ENCODE measurements at regions not wholly inside any gene's neighbourhood (a gene's known extent, or its start where the extent isn't known, plus 50 kb on each side); places are given as distances from the start of the nearest gene placed in this dataset.

DNA sequence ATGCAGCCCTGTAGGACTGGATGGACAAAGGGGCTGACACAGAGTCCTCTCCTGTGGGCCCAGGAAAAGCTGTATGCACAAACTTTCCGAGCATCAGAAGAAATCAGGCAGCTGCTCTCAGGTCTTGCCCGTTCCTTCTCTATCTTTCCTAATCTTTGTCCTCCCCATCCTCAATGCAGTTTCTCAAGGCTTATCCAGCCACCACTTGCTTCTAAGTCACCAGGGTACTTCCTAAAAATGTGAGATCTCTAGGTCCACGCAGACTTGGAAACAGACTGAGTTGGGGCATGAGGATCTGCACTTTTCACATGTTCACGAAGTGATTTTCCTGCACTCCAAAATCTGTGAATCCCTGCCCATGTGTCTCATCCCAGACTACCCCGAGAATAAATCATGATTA, 394.5 kb upstream of the SLC35B3 start:
- no peak for TF ChIP-seq RAD21 (IDR thresholded peaks at IDR 0.05; ENCODE audit: low read depth)
- TF ChIP-seq SP1 (IDR thresholded peaks at IDR 0.05; ENCODE audit: low read depth), result no peak
- TF ChIP-seq JUND (IDR thresholded peaks at IDR 0.05), result no peak
- TF ChIP-seq EZH2phosphoT487 (IDR thresholded peaks at IDR 0.05; ENCODE audit: borderline replicate concordance), result no peak
- no peak for TF ChIP-seq EZH2 (IDR thresholded peaks at IDR 0.05)
- no peak for TF ChIP-seq POLR2AphosphoS5 (IDR thresholded peaks at IDR 0.05; ENCODE audit: low read depth, low read length)
- TF ChIP-seq, protein P1, sequence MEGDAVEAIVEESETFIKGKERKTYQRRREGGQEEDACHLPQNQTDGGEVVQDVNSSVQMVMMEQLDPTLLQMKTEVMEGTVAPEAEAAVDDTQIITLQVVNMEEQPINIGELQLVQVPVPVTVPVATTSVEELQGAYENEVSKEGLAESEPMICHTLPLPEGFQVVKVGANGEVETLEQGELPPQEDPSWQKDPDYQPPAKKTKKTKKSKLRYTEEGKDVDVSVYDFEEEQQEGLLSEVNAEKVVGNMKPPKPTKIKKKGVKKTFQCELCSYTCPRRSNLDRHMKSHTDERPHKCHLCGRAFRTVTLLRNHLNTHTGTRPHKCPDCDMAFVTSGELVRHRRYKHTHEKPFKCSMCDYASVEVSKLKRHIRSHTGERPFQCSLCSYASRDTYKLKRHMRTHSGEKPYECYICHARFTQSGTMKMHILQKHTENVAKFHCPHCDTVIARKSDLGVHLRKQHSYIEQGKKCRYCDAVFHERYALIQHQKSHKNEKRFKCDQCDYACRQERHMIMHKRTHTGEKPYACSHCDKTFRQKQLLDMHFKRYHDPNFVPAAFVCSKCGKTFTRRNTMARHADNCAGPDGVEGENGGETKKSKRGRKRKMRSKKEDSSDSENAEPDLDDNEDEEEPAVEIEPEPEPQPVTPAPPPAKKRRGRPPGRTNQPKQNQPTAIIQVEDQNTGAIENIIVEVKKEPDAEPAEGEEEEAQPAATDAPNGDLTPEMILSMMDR (IDR thresholded peaks at IDR 0.05 in 2 of 3, conservative IDR thresholded peaks at IDR 0.05 in 1 of 3; ENCODE audit: borderline replicate concordance in 1 of 3, insufficient read depth in 1 of 3, low read depth in 2 of 3, low read length in 2 of 3), result no peak
- TF ChIP-seq, protein P2, sequence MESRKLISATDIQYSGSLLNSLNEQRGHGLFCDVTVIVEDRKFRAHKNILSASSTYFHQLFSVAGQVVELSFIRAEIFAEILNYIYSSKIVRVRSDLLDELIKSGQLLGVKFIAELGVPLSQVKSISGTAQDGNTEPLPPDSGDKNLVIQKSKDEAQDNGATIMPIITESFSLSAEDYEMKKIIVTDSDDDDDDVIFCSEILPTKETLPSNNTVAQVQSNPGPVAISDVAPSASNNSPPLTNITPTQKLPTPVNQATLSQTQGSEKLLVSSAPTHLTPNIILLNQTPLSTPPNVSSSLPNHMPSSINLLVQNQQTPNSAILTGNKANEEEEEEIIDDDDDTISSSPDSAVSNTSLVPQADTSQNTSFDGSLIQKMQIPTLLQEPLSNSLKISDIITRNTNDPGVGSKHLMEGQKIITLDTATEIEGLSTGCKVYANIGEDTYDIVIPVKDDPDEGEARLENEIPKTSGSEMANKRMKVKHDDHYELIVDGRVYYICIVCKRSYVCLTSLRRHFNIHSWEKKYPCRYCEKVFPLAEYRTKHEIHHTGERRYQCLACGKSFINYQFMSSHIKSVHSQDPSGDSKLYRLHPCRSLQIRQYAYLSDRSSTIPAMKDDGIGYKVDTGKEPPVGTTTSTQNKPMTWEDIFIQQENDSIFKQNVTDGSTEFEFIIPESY (IDR thresholded peaks at IDR 0.05; ENCODE audit: extremely low read depth, insufficient replicate concordance, low read length), result no peak
- no peak for TF ChIP-seq POLR2A (IDR thresholded peaks at IDR 0.05; ENCODE audit: borderline replicate concordance, extremely low read depth, insufficient read depth, insufficient read length)
- no peak for TF ChIP-seq CEBPB (IDR thresholded peaks at IDR 0.05; ENCODE audit: low read depth)
- TF ChIP-seq YY1 (IDR thresholded peaks at IDR 0.05; ENCODE audit: extremely low read depth, insufficient replicate concordance, low read depth, low read length), result no peak
- TF ChIP-seq, protein P3, sequence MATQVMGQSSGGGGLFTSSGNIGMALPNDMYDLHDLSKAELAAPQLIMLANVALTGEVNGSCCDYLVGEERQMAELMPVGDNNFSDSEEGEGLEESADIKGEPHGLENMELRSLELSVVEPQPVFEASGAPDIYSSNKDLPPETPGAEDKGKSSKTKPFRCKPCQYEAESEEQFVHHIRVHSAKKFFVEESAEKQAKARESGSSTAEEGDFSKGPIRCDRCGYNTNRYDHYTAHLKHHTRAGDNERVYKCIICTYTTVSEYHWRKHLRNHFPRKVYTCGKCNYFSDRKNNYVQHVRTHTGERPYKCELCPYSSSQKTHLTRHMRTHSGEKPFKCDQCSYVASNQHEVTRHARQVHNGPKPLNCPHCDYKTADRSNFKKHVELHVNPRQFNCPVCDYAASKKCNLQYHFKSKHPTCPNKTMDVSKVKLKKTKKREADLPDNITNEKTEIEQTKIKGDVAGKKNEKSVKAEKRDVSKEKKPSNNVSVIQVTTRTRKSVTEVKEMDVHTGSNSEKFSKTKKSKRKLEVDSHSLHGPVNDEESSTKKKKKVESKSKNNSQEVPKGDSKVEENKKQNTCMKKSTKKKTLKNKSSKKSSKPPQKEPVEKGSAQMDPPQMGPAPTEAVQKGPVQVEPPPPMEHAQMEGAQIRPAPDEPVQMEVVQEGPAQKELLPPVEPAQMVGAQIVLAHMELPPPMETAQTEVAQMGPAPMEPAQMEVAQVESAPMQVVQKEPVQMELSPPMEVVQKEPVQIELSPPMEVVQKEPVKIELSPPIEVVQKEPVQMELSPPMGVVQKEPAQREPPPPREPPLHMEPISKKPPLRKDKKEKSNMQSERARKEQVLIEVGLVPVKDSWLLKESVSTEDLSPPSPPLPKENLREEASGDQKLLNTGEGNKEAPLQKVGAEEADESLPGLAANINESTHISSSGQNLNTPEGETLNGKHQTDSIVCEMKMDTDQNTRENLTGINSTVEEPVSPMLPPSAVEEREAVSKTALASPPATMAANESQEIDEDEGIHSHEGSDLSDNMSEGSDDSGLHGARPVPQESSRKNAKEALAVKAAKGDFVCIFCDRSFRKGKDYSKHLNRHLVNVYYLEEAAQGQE (IDR thresholded peaks at IDR 0.05; ENCODE audit: low read depth), result no peak
